OCI-LY7 (cell line): ENCODE measurements at regions not wholly inside any gene's neighbourhood (a gene's known extent, or its start where the extent isn't known, plus 50 kb on each side); places are given as distances from the start of the nearest gene placed in this dataset.

Experiments used
- CTCF ChIP-seq: fragments of 200-600 bp; sonication (generic); conservative IDR thresholded peaks from 2 replicates; pipeline ENCODE4 v1.5.1; 2014; ENCODE audit warnings: mild to moderate bottlenecking, antibody characterized with exemption, low read length, moderate library complexity, mixed read lengths
- EZH2phosphoT487 ChIP-seq: fragments of 200-600 bp; sonication (generic); IDR thresholded peaks from 2 replicates; pipeline ENCODE4 v1.6.1; 2018; ENCODE audit warnings: low read depth, borderline replicate concordance, mild to moderate bottlenecking, mixed run types, antibody characterized with exemption, low read length, moderate library complexity, mixed read lengths

DNA sequence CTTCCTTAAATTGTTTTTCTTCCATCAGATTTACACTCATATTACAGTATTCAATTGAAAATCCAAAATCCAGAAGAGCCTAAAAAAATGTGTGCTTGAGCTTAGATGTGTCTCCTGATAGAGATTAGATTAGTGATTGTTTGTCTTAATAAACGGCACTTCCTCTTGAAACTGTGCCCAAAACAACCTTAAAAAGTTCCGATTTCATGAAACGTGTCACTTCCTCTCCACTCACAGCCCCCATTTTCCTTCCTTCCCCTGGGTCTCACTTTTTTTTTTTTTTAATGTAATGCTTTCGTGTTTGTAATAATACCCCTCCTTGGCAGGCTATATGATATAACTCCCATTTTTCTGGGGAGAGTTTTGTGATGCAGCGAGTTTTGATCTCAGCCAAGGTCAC is 114.8 kb upstream of the ADO start:
- TF ChIP-seq CTCF = no peak
- no peak for TF ChIP-seq EZH2phosphoT487
